Stimulated activated naive CD8-positive, alpha-beta T cell treated with anti-CD3 and anti-CD28 coated beads, Interleukin-15, amount 100 ng/mL, for 72 hours (primary cell): ENCODE measurements at regions not wholly inside any gene's neighbourhood (a gene's known extent, or its start where the extent isn't known, plus 50 kb on each side); places are given as distances from the start of the nearest gene placed in this dataset.

Source experiments
- ATAC-seq: fragments of 150-1000 bp; cut with Tn5 transposase; 2 replicates; pipeline ENCODE4 v1.10.0; 2021; ENCODE audit warnings: mild to moderate bottlenecking, moderate library complexity
- DNase-seq, 2 donors: peaks; one replicate each; pipeline ENCODE4 v3.0.0; 2021 to 2022
- H3K27ac Mint-ChIP-seq, 2 donors: one replicate each; pipeline ENCODE4 v1.8.0; 2022; ENCODE audit warnings: mild to moderate bottlenecking in 2 of 2, mixed read lengths in 2 of 2, moderate library complexity in 2 of 2
- H3K27me3 Mint-ChIP-seq: one replicate; pipeline ENCODE4 v1.8.0; 2022; ENCODE audit warnings: mixed read lengths
- H3K4me1 Mint-ChIP-seq: one replicate; pipeline ENCODE4 v1.8.0; 2022; ENCODE audit warnings: mild to moderate bottlenecking, mixed read lengths
- H3K4me3 Mint-ChIP-seq, 2 donors: one replicate each; pipeline ENCODE4 v1.8.0; 2022; ENCODE audit warnings: mild to moderate bottlenecking in 2 of 2, mixed read lengths in 2 of 2, moderate library complexity in 1 of 2
- H3K9me3 Mint-ChIP-seq, 2 donors: one replicate each; pipeline ENCODE4 v1.8.0; 2022; ENCODE audit warnings: mixed read lengths in 2 of 2

DNA sequence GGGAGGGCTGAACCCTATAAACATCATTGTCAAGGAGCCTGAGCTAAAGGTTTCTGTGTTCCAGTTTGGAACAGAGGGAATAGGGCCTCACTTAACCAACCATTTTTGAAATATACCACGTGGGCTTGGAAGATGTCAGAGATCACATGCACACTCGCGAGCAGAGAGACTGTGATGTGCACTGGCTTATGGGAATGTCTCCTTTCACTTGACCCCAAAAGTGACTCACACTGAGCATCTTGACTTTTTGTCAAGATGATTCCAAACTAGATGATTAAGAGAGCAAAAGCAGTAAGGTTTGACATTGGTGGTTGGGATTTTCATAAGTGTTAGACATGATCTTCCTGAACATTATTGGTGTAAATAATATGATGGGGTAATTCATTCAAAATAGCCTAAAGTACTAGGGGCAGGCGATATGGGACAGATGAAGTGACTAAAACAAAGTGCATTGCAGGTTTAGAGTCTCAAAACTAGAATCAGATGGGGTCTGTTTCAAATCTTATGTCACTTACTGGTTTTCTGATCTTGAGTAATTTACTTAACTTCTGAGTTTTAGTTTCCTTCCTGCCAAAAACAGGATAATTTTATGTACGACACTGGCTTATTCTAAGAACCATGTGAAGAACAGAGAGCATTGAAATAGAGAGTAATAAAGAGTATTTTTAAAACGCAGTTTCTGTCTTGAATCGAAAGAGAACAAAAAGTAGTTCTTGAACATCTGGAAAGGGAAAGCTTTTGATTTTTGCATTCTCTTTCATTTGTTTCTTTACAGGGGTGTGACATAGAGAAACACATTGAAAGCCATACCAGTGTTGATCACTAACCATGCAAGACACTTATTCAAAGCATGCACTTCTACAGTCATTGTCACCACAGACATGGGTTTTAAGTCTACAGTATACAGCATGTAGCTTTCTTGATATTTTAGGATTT is 383.0 kb downstream of the DIRAS2 start:
- no peak for ATAC-seq
- Mint-ChIP-seq H3K27ac (no peak overlapping the region), H3K9me3 (peaks cover 0 to 4% of the 10 kb centered on the region in 2 donors), H3K27me3 (no peaks in the 10 kb centered on the region), H3K4me3 (no peak overlapping the region), H3K4me1 (no peaks in the 10 kb centered on the region)
- DNase-seq = no peak

GRCh38 chr9:90261698-90262097 is 380.9 kb downstream of the DIRAS2 start:
- Mint-ChIP-seq H3K27me3 (peaks cover 6% of the 10 kb centered on the region), H3K4me1 (no peaks in the 10 kb centered on the region), H3K27ac (no peak overlapping the region), H3K4me3 (no peak overlapping the region), H3K9me3 (peaks cover 0 to 4% of the 10 kb centered on the region in 2 donors)
- DNase-seq (no peak), ATAC-seq (no peak)

DNA sequence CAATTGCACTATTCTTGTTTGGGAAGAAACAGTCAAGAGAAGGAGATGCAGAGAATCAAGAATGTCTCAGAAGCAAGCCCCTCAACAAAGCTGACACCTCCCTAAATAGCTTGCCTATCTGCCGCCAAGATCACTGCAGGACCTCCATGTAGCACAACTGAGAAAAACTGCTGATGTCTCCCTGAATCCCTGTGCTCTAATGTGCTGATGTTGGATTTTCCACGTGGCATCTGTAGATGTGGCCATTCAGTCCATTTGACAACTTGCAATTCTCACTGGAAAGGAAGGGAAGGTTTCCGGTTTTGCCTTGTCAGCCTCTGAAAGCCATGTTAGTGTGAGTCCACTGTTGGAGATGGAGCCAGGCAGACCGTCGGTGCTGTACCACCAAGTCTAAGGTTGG is 374.0 kb downstream of the DIRAS2 start:
- Mint-ChIP-seq H3K27ac (no peak overlapping the region), H3K27me3 (peaks cover 30% of the 10 kb centered on the region), H3K4me1 (no peaks in the 10 kb centered on the region), H3K9me3 (no peaks in the 10 kb centered on the region), H3K4me3 (no peak overlapping the region)
- no peak for ATAC-seq
- no peak for DNase-seq

DNA sequence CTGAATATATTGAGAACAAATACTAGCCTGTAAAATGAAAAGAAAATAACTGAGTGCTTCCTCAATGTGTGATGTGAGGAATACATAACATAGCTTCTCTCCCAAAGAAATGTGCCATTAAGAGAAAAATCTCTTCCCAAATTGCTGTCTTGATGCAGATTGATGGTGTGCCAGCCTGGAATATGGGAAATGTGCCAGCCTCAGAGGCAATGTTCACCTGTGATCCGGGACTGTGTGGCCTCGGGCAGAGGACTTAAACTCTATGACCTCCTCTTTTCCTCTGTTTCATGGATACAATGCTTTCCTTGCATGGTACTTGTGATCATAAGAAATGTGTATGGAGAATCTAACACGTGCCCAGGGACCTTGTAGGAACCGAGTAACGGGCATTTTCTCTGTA is 370.9 kb downstream of the DIRAS2 start:
- Mint-ChIP-seq H3K27me3 (peaks cover 28% of the 10 kb centered on the region), H3K4me3 (no peak overlapping the region), H3K27ac (no peak overlapping the region), H3K9me3 (no peaks in the 10 kb centered on the region), H3K4me1 (no peaks in the 10 kb centered on the region)
- DNase-seq (no peak), ATAC-seq (no peak)

GRCh38 chr9:90274725-90275124 is 367.9 kb downstream of the DIRAS2 start:
- DNase-seq (no peak), ATAC-seq (no peak)
- H3K4me1 Mint-ChIP-seq = no peaks in the 10 kb centered on the region
- H3K27ac Mint-ChIP-seq = no peak overlapping the region
- H3K4me3 Mint-ChIP-seq = no peak overlapping the region
- H3K27me3 Mint-ChIP-seq = peaks cover 52% of the 10 kb centered on the region
- no peaks in the 10 kb centered on the region for H3K9me3 Mint-ChIP-seq

DNA sequence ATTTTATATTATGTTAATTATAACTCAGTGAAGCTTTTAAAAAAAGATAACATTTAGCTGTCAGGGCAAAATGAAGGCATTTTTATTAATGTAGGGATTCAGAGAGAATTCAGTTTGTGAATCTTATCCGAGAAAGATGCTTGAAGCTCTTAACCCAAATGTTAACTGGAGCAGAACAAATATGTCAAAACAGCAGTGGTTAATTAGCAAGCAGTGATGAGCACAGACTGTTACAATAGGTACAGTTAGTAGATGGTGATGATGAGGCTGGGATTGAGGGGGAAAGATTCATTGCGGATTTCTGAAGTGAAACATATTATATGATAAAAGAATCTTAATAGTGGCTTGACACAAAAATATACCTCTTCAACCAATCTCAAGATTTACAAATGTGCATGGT is 356.7 kb downstream of the DIRAS2 start:
- H3K27me3 Mint-ChIP-seq = peaks cover 8% of the 10 kb centered on the region
- peak overlapping the region in 1 of 2 donors; percentile 81 for H3K27ac Mint-ChIP-seq
- DNase-seq (no peak), ATAC-seq (no peak)
- H3K4me1 Mint-ChIP-seq = no peaks in the 10 kb centered on the region
- no peak overlapping the region for H3K4me3 Mint-ChIP-seq
- H3K9me3 Mint-ChIP-seq = no peaks in the 10 kb centered on the region

DNA sequence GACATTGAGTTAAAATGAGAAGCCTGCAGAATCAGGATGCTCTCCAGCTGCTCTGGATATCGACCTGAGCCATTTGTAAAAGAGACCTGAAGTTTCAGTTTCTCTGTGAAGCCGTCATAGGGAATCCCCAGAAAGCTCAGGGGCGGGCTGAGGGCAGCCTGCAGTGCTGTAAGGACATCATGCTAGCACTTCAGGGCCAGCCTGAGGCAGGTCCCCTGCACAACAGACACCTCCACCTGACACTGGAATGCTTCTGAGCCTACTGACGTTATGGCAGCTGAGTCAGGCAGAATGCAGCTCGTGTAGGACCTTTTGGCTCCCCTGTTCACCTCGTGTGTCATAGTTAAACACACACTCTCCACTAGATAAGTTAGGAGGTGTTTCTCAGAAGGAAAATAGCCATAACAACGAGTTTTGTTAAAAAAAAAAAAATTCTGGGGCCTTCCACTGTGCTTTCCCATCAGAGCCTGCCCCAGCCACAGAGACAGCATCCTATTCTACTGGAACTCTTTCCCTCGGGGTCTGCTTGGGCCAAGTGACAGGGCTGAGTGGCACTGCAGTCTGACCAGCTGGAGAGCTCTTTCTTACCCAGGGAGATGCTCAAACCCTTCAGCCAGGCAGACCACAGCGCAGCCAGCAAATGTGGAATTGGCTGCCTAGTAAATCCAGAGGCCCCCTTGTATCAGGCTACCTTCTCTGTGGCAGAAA is 354.9 kb downstream of the DIRAS2 start:
- ATAC-seq (peak; percentile 57), DNase-seq (no peak)
- H3K4me3 Mint-ChIP-seq = no peak overlapping the region
- H3K27ac Mint-ChIP-seq = no peak overlapping the region
- H3K27me3 Mint-ChIP-seq = peaks cover 8% of the 10 kb centered on the region
- no peaks in the 10 kb centered on the region for H3K4me1 Mint-ChIP-seq
- no peaks in the 10 kb centered on the region for H3K9me3 Mint-ChIP-seq

- DNase-seq (no peak), ATAC-seq (no peak)
- H3K27ac Mint-ChIP-seq = no peak overlapping the region
- H3K9me3 Mint-ChIP-seq = no peaks in the 10 kb centered on the region
- peaks cover 8% of the 10 kb centered on the region for H3K27me3 Mint-ChIP-seq
- no peaks in the 10 kb centered on the region for H3K4me1 Mint-ChIP-seq
- no peak overlapping the region for H3K4me3 Mint-ChIP-seq
Measured at GRCh38 chr9:90288275-90288639, 354.4 kb downstream of the DIRAS2 start.

- Mint-ChIP-seq H3K27ac (no peak overlapping the region), H3K27me3 (peaks cover 19% of the 10 kb centered on the region), H3K4me3 (no peak overlapping the region), H3K4me1 (no peaks in the 10 kb centered on the region), H3K9me3 (no peaks in the 10 kb centered on the region)
- DNase-seq = no peak
- ATAC-seq = no peak
Measured at GRCh38 chr9:90290716-90291485, 351.7 kb downstream of the DIRAS2 start.

DNA sequence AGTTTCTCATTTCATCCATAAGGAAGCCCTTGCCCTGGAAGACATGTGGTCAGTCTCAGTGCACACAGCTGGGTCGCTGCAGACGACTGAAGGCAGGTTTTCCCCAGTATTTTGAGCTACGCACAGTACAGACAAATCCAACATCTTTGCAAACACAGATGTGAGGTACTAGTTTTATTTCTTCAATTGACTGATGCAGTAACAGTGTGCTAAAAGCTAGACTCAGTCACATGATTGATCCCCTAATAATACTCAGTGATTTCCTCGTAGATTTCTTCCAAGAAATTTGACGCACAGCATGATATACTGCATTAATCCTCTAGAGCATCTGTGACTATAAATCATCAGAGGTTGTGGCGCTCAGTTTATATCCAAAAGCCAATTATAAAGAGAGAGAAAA is 346.1 kb downstream of the DIRAS2 start:
- H3K27me3 Mint-ChIP-seq = peaks cover 18% of the 10 kb centered on the region

GRCh38 chr9:90299968-90300367 is 342.7 kb downstream of the DIRAS2 start:
- H3K9me3 Mint-ChIP-seq = no peaks in the 10 kb centered on the region
- H3K27me3 Mint-ChIP-seq = peaks cover 37% of the 10 kb centered on the region
- no peak overlapping the region for H3K27ac Mint-ChIP-seq
- no peak for ATAC-seq
- DNase-seq = no peak
- H3K4me3 Mint-ChIP-seq = no peak overlapping the region
- H3K4me1 Mint-ChIP-seq = no peaks in the 10 kb centered on the region

More for the DNA sequence above, 346.1 kb downstream of the DIRAS2 start:
- DNase-seq = no peak
- no peak overlapping the region for H3K27ac Mint-ChIP-seq
- ATAC-seq = no peak
- no peaks in the 10 kb centered on the region for H3K4me1 Mint-ChIP-seq
- H3K4me3 Mint-ChIP-seq = no peak overlapping the region
- H3K9me3 Mint-ChIP-seq = no peaks in the 10 kb centered on the region

DNA sequence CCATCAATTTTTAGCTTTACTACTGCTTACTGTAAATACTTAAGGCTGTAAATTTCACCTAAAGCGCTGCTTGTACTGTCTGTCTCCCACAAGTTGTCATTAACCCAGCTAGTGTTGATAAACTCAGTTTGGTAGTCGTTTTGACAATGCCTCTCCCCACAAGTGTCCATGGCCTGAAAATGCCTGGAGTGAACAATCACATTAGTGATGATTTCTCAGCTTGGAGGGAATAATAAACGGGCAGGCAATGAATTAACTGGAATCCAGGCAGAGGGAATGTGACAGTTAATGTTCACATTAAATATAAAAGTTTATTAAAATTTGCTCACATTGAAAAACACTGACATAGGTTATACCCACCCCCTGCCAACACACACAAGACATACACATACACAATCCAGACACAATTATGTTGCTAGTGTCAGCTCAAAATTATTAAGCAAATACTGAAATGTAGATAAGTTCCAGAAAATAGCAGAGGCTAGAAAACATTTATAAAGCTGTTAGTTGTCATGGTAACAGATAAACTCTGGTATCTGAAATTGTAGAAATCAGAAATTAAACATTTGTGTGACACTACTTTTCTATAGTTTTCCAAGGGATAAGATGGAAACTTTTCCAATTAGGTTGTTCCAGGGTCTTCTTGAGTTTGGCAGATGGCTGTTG is 341.9 kb downstream of the DIRAS2 start:
- Mint-ChIP-seq H3K27me3 (peaks cover 39% of the 10 kb centered on the region), H3K9me3 (no peaks in the 10 kb centered on the region), H3K4me1 (no peaks in the 10 kb centered on the region), H3K27ac (no peak overlapping the region), H3K4me3 (no peak overlapping the region)
- DNase-seq = no peak
- no peak for ATAC-seq

GRCh38 chr9:90301277-90301653 is 341.4 kb downstream of the DIRAS2 start:
- Mint-ChIP-seq H3K4me3 (no peak overlapping the region), H3K27ac (no peak overlapping the region), H3K9me3 (no peaks in the 10 kb centered on the region), H3K4me1 (no peaks in the 10 kb centered on the region), H3K27me3 (peaks cover 39% of the 10 kb centered on the region)
- DNase-seq (no peak), ATAC-seq (no peak)

DNA sequence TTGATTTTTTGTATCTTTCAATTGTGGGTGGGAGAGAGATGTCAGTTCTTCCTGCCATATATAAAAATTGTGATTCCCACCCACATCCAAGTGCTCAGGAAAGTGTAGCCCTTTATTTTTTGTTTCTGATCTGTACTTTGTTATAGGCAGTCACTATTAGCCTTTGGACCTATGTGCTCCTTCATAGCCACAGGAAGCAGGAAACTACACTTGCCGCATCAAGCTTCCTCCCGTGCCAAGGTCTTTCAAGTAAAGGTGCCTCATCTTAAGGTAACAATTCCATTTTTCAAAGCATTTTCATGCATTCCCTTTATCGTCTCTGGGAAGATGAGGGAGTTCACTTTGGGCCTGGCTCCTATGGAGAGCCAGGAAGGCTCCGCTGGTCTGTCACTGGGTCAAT is 339.0 kb downstream of the DIRAS2 start:
- H3K27ac Mint-ChIP-seq = peak overlapping the region in 1 of 2 donors; percentile 48
- H3K9me3 Mint-ChIP-seq = no peaks in the 10 kb centered on the region
- H3K27me3 Mint-ChIP-seq = peaks cover 41% of the 10 kb centered on the region
- H3K4me3 Mint-ChIP-seq = no peak overlapping the region
- no peak for DNase-seq
- no peak for ATAC-seq
- no peaks in the 10 kb centered on the region for H3K4me1 Mint-ChIP-seq

- Mint-ChIP-seq H3K27ac (peak overlapping the region in 1 of 2 donors; percentile 24), H3K4me1 (no peaks in the 10 kb centered on the region), H3K27me3 (peaks cover 41% of the 10 kb centered on the region), H3K4me3 (no peak overlapping the region), H3K9me3 (no peaks in the 10 kb centered on the region)
- DNase-seq (no peak), ATAC-seq (no peak)
Measured at GRCh38 chr9:90306158-90306557, 336.5 kb downstream of the DIRAS2 start.
